ENCODE measurements at regions not wholly inside any gene's neighbourhood (a gene's known extent, or its start where the extent isn't known, plus 50 kb on each side); places are given as distances from the start of the nearest gene placed in this dataset.

- POLR2A ChIA-PET, result no interaction called here
- CTCF ChIA-PET, result no interaction called here
These were observed 54.4 kb upstream of the C1orf174 start for GRCh38 chr1:3954170-3955169.

GRCh38 chr1:3955196-3955772, 55.2 kb upstream of the C1orf174 start:
- POLR2A ChIA-PET, result no interaction called here
- CTCF ChIA-PET, result no interaction called here

- POLR2A ChIA-PET, result no interaction called here
- CTCF ChIA-PET, result no interaction called here
These were observed 56.6 kb upstream of the C1orf174 start for GRCh38 chr1:3956527-3957170.

GRCh38 chr1:3959361-3959760, 59.3 kb upstream of the C1orf174 start:
- ChIA-PET POLR2A (no interaction called here), CTCF (no interaction called here)

- ChIA-PET POLR2A (no interaction called here), CTCF (no interaction called here)
These were observed 63.5 kb upstream of the C1orf174 start for GRCh38 chr1:3963554-3963953.

GRCh38 chr1:3965693-3966092, 65.6 kb upstream of the C1orf174 start:
- ChIA-PET CTCF (no interaction called here), POLR2A (no interaction called here)

GRCh38 chr1:3968851-3969250, 68.8 kb upstream of the C1orf174 start:
- CTCF ChIA-PET, result no interaction called here
- POLR2A ChIA-PET, result no interaction called here

- CTCF ChIA-PET, result no interaction called here
- POLR2A ChIA-PET, result no interaction called here
These were observed 71.9 kb upstream of the C1orf174 start for GRCh38 chr1:3971981-3972380.

- ChIA-PET POLR2A (no interaction called here), CTCF (no interaction called here)
These were observed 76.0 kb upstream of the C1orf174 start for GRCh38 chr1:3975903-3976630.

- CTCF ChIA-PET, result no interaction called here
- POLR2A ChIA-PET, result no interaction called here
These were observed 76.7 kb upstream of the C1orf174 start for GRCh38 chr1:3976821-3977220.

- POLR2A ChIA-PET, result no interaction called here
- CTCF ChIA-PET, result no interaction called here
These were observed 78.3 kb upstream of the C1orf174 start for GRCh38 chr1:3978196-3978989.

GRCh38 chr1:3978990-3979325, 78.9 kb upstream of the C1orf174 start:
- POLR2A ChIA-PET, result no interaction called here
- CTCF ChIA-PET, result no interaction called here

GRCh38 chr1:3981261-3981660, 81.2 kb upstream of the C1orf174 start:
- POLR2A ChIA-PET, result no interaction called here
- CTCF ChIA-PET, result no interaction called here

- CTCF ChIA-PET, result no interaction called here
- POLR2A ChIA-PET, result no interaction called here
These were observed 81.9 kb upstream of the C1orf174 start for GRCh38 chr1:3981746-3982505.

GRCh38 chr1:3983181-3983580, 83.1 kb upstream of the C1orf174 start:
- POLR2A ChIA-PET, result no interaction called here
- CTCF ChIA-PET, result no interaction called here

- POLR2A ChIA-PET, result no interaction called here
- CTCF ChIA-PET, result no interaction called here
These were observed 84.5 kb upstream of the C1orf174 start for GRCh38 chr1:3984586-3984985.

GRCh38 chr1:3986686-3987218, 86.7 kb upstream of the C1orf174 start:
- ChIA-PET CTCF (no interaction called here), POLR2A (no interaction called here)

- ChIA-PET POLR2A (no interaction called here), CTCF (no interaction called here)
These were observed 87.7 kb upstream of the C1orf174 start for GRCh38 chr1:3987669-3988235.

GRCh38 chr1:3988431-3988830, 88.4 kb upstream of the C1orf174 start:
- ChIA-PET CTCF (no interaction called here), POLR2A (no interaction called here)
